Lower lobe of right lung (tissue), 2 donors: ENCODE measurements at regions not wholly inside any gene's neighbourhood (a gene's known extent, or its start where the extent isn't known, plus 50 kb on each side); places are given as distances from the start of the nearest gene placed in this dataset.
"Not testable (repeated sequence)": the region's sequence is repeated elsewhere in the genome, so short reads cannot be mapped to it uniquely, and the experiment has no call there.

Experiments
- ATAC-seq, 2 donors: fragments of 200-7000 bp; cut with Tn5 transposase; one replicate each; pipeline ENCODE4 v1.9.1; 2020 to 2022; ENCODE audit warnings: mild to moderate bottlenecking in 2 of 2, moderate library complexity in 2 of 2
- DNase-seq: peaks from one replicate; pipeline ENCODE4 v3.0.0-alpha.2; 2020
- H3K27ac ChIP-seq: fragments of 200-600 bp; one replicate; pipeline ENCODE4 v1.8.0; 2022
- H3K27me3 ChIP-seq: fragments of 200-600 bp; one replicate; pipeline ENCODE4 v1.8.0; 2022; ENCODE audit warnings: low read depth
- H3K36me3 ChIP-seq: fragments of 200-600 bp; one replicate; pipeline ENCODE4 v1.8.0; 2022; ENCODE audit warnings: mild to moderate bottlenecking
- H3K4me1 ChIP-seq: fragments of 200-600 bp; one replicate; pipeline ENCODE4 v1.8.0; 2022
- H3K4me3 ChIP-seq: fragments of 200-600 bp; one replicate; pipeline ENCODE4 v1.8.0; 2022; ENCODE audit warnings: mild to moderate bottlenecking
- H3K9me3 ChIP-seq: fragments of 200-600 bp; one replicate; pipeline ENCODE4 v1.8.0; 2022
- CTCF ChIP-seq: fragments of 200-600 bp; IDR thresholded peaks from one replicate; pipeline ENCODE4 v1.8.0; 2022; ENCODE audit warnings: antibody characterized with exemption, mild to moderate bottlenecking
- intact Hi-C: fragments of 100-400 bp; cut with DNase I; formaldehyde crosslinking; loops from one replicate; pipeline ENCODE4 v1.11.0; 2022
- donor health status: DM: no; HTN: yes; CAD: no; lungs with severe emphysema.

GRCh38 chr3:178359728-178360127, 176.5 kb upstream of the KCNMB2 start:
- intact Hi-C loops = no loop called here
- ATAC-seq (no peak), DNase-seq (no peak)
- peaks cover 6% of the 10 kb centered on the region for H3K9me3 ChIP-seq
- TF ChIP-seq CTCF = no peak
- H3K27me3 ChIP-seq = no peaks in the 10 kb centered on the region
- no peaks in the 10 kb centered on the region for H3K36me3 ChIP-seq
- H3K27ac ChIP-seq = no peak overlapping the region
- H3K4me3 ChIP-seq = no peak overlapping the region
- no peaks in the 10 kb centered on the region for H3K4me1 ChIP-seq

GRCh38 chr3:178363048-178363447, 173.2 kb upstream of the KCNMB2 start:
- ATAC-seq, H3K4me3 ChIP-seq, intact Hi-C loops: not testable (repeated sequence)

GRCh38 chr3:178367817-178368617, 168.2 kb upstream of the KCNMB2 start:
- TF ChIP-seq CTCF = no peak
- intact Hi-C loops = no loop called here
- H3K36me3 ChIP-seq = no peaks in the 10 kb centered on the region
- peaks cover 6% of the 10 kb centered on the region for H3K4me1 ChIP-seq
- no peak overlapping the region for H3K27ac ChIP-seq
- H3K27me3 ChIP-seq = no peaks in the 10 kb centered on the region
- peaks cover 6% of the 10 kb centered on the region for H3K9me3 ChIP-seq
- ATAC-seq = no peak
- no peak overlapping the region for H3K4me3 ChIP-seq
- DNase-seq = no peak

More at GRCh38 chr3:178363048-178363447, 173.2 kb upstream of the KCNMB2 start:
- not testable (repeated sequence) for DNase-seq, H3K4me1 ChIP-seq, H3K27ac ChIP-seq, H3K27me3 ChIP-seq, H3K36me3 ChIP-seq, H3K9me3 ChIP-seq

- H3K4me1 ChIP-seq = peaks cover 6% of the 10 kb centered on the region
- DNase-seq (no peak), ATAC-seq (no peak)
- H3K27me3 ChIP-seq = no peaks in the 10 kb centered on the region
- no peak overlapping the region for H3K4me3 ChIP-seq
- intact Hi-C loops = no loop called here
- TF ChIP-seq CTCF = no peak
- H3K27ac ChIP-seq = no peak overlapping the region
- peaks cover 3% of the 10 kb centered on the region for H3K9me3 ChIP-seq
- no peaks in the 10 kb centered on the region for H3K36me3 ChIP-seq
These were observed 167.2 kb upstream of the KCNMB2 start for GRCh38 chr3:178369006-178369405.

- Histone ChIP-seq H3K27ac (no peak overlapping the region), H3K4me3 (no peak overlapping the region), H3K36me3 (no peaks in the 10 kb centered on the region), H3K27me3 (no peaks in the 10 kb centered on the region), H3K4me1 (peaks cover 6% of the 10 kb centered on the region), H3K9me3 (no peaks in the 10 kb centered on the region)
- intact Hi-C loops = no loop called here
- ATAC-seq (no peak), DNase-seq (no peak)
- no peak for TF ChIP-seq CTCF
These were observed 166.4 kb upstream of the KCNMB2 start for GRCh38 chr3:178369811-178370210.

DNA sequence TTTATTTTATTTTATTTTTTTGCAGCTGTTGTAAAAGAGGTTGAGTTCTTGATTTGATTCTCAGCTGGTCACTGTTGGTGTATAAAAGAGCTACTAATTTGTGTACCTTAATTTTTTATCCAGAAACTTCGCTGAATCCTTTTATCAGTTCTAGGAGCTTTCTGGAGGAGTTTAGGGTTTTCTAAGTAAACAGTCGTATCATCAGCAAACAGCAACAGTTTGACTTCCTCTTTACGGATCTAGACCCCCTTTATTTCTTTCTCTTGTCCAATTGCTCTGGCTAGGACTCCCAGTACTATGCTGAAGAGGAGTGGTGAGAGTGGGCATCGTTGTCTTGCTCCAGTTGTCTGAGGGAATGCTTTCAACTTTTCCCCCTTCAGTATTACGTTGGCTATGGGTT, 165.8 kb upstream of the KCNMB2 start:
- intact Hi-C loops = no loop called here
- no peak overlapping the region for H3K4me3 ChIP-seq
- TF ChIP-seq CTCF = no peak

More for the DNA sequence above, 165.8 kb upstream of the KCNMB2 start:
- Histone ChIP-seq H3K27ac (no peak overlapping the region), H3K36me3 (no peaks in the 10 kb centered on the region), H3K27me3 (no peaks in the 10 kb centered on the region), H3K4me1 (peaks cover 6% of the 10 kb centered on the region), H3K9me3 (no peaks in the 10 kb centered on the region)
- ATAC-seq (no peak), DNase-seq (no peak)
